GM18873 (cell line): ENCODE measurements at regions not wholly inside any gene's neighbourhood (a gene's known extent, or its start where the extent isn't known, plus 50 kb on each side); places are given as distances from the start of the nearest gene placed in this dataset.

ENCODE experiments used
- ATAC-seq: cut with Tn5 transposase; IDR thresholded peaks from one replicate; pipeline ENCODE4 v1.9.1; 2021; ENCODE audit warnings: mild to moderate bottlenecking, moderate library complexity, moderate number of reproducible peaks; ENCODE audit not compliant: unreplicated experiment, low FRiP score

- ATAC-seq = no peak
Observed at GRCh38 chr16:59192551-59193199, 458.6 kb upstream of the GOT2 start.

GRCh38 chr16:59190731-59191130 is 456.6 kb upstream of the GOT2 start:
- no peak for ATAC-seq

GRCh38 chr16:59188029-59188428 is 453.9 kb upstream of the GOT2 start:
- no peak for ATAC-seq

GRCh38 chr16:59181821-59182420 is 447.8 kb upstream of the GOT2 start:
- ATAC-seq = no peak

- no peak for ATAC-seq
Observed at GRCh38 chr16:59180083-59180476, 446.0 kb upstream of the GOT2 start.

GRCh38 chr16:59179446-59180082 is 445.4 kb upstream of the GOT2 start:
- ATAC-seq = no peak

GRCh38 chr16:59173408-59173831 is 439.3 kb upstream of the GOT2 start:
- no peak for ATAC-seq

GRCh38 chr16:59170099-59170712 is 436.1 kb upstream of the GOT2 start:
- no peak for ATAC-seq

GRCh38 chr16:59169168-59169567 is 435.1 kb upstream of the GOT2 start:
- ATAC-seq = no peak

GRCh38 chr16:59168461-59169114 is 434.5 kb upstream of the GOT2 start:
- ATAC-seq = no peak

GRCh38 chr16:59164461-59164860 is 430.3 kb upstream of the GOT2 start:
- ATAC-seq = no peak

- no peak for ATAC-seq
Observed at GRCh38 chr16:59163371-59164055, 429.4 kb upstream of the GOT2 start.

GRCh38 chr16:59161679-59162078 is 427.6 kb upstream of the GOT2 start:
- ATAC-seq = no peak

- ATAC-seq = no peak
Observed at GRCh38 chr16:59154295-59154694, 420.2 kb upstream of the GOT2 start.

- ATAC-seq = no peak
Observed at GRCh38 chr16:59148769-59149155, 414.6 kb upstream of the GOT2 start.

- no peak for ATAC-seq
Observed at GRCh38 chr16:59148056-59148768, 414.1 kb upstream of the GOT2 start.

GRCh38 chr16:59146140-59146539 is 412.0 kb upstream of the GOT2 start:
- ATAC-seq = no peak

- no peak for ATAC-seq
Observed at GRCh38 chr16:59144841-59145240, 410.7 kb upstream of the GOT2 start.

GRCh38 chr16:59144326-59144725 is 410.2 kb upstream of the GOT2 start:
- ATAC-seq = no peak

- no peak for ATAC-seq
Observed at GRCh38 chr16:59126486-59126885, 392.4 kb upstream of the GOT2 start.
